SU-DHL-6 (cell line): ENCODE measurements at regions not wholly inside any gene's neighbourhood (a gene's known extent, or its start where the extent isn't known, plus 50 kb on each side); places are given as distances from the start of the nearest gene placed in this dataset.

ENCODE experiments used
- H2AFZ ChIP-seq: fragments of 200-600 bp; sonication (generic); 2 replicates; pipeline ENCODE4 v1.6.1; 2014; ENCODE audit warnings: low read depth, mild to moderate bottlenecking, moderate library complexity, mixed read lengths, antibody characterized with exemption, low read length; ENCODE audit not compliant: severe bottlenecking
- H3F3A ChIP-seq: fragments of 200-600 bp; shearing (Covaris generic); 2 replicates; pipeline ENCODE4 v1.6.0; 2016; ENCODE audit warnings: antibody characterized with exemption, mild to moderate bottlenecking; ENCODE audit not compliant: insufficient read depth
- H3K27ac ChIP-seq: fragments of 200-600 bp; sonication (generic); 2 replicates; pipeline ENCODE4 v1.5.1; 2016; ENCODE audit warnings: low read depth, mild to moderate bottlenecking, low read length, moderate library complexity, mixed read lengths
- H3K27me3 ChIP-seq: fragments of 200-600 bp; sonication (generic), shearing (Covaris generic); 2 replicates; pipeline ENCODE4 v1.6.0; 2014; ENCODE audit warnings: mild to moderate bottlenecking, low read length
- H3K36me3 ChIP-seq: fragments of 200-600 bp; sonication (generic); 2 replicates; pipeline ENCODE4 v1.6.1; 2014; ENCODE audit warnings: mild to moderate bottlenecking, low read length, mixed read lengths
- H3K4me2 ChIP-seq: fragments of 300-600, 200-600 bp; shearing (Covaris generic), sonication (generic); 2 replicates; pipeline ENCODE4 v1.6.0; 2014; ENCODE audit warnings: low read length, low read depth, mild to moderate bottlenecking; ENCODE audit not compliant: poor library complexity, severe bottlenecking
- H3K4me3 ChIP-seq: fragments of 200-600 bp; sonication (generic); 2 replicates; pipeline ENCODE4 v1.5.1; 2014; ENCODE audit warnings: antibody characterized with exemption, low read length, mild to moderate bottlenecking, mixed read lengths; ENCODE audit not compliant: insufficient read depth, poor library complexity, severe bottlenecking
- H3K79me2 ChIP-seq: fragments of 200-600 bp; sonication (generic); 2 replicates; pipeline ENCODE4 v1.6.1; 2014; ENCODE audit warnings: mild to moderate bottlenecking, low read length, moderate library complexity; ENCODE audit not compliant: insufficient read depth
- H3K9ac ChIP-seq: fragments of 200-600 bp; sonication (generic); 2 replicates; pipeline ENCODE4 v1.7.0; 2014; ENCODE audit warnings: mild to moderate bottlenecking, low read length
- H3K9me2 ChIP-seq: fragments of 200-600 bp; sonication (generic); replicated peaks from 2 replicates; pipeline ENCODE4 v1.6.1; 2014; ENCODE audit warnings: low read length; ENCODE audit not compliant: insufficient read depth
- H3K9me3 ChIP-seq: fragments of 200-600 bp; sonication (generic); 2 replicates; pipeline ENCODE4 v1.6.1; 2014; ENCODE audit warnings: low read length, mixed read lengths; ENCODE audit not compliant: insufficient read depth
- H4K20me1 ChIP-seq: fragments of 200-600 bp; sonication (generic); 2 replicates; pipeline ENCODE4 v1.6.1; 2014; ENCODE audit warnings: low read depth, mild to moderate bottlenecking, antibody characterized with exemption, low read length, moderate library complexity, mixed read lengths
- EZH2phosphoT487 ChIP-seq: fragments of 200-600 bp; sonication (generic), shearing (Covaris generic); conservative IDR thresholded peaks from 2 replicates; pipeline ENCODE4 v1.6.1; 2018; ENCODE audit warnings: mild to moderate bottlenecking, antibody characterized with exemption, low read length, moderate library complexity, mixed read lengths
- TF ChIP-seq, protein P1 (sequence below): fragments of 200-600 bp; sonication (generic); IDR thresholded peaks from one replicate; pipeline ENCODE4 v1.5.1; 2017; ENCODE audit warnings: antibody characterized with exemption, mild to moderate bottlenecking, low read length, moderate library complexity; ENCODE audit not compliant: insufficient read depth, poor library complexity, severe bottlenecking

DNA sequence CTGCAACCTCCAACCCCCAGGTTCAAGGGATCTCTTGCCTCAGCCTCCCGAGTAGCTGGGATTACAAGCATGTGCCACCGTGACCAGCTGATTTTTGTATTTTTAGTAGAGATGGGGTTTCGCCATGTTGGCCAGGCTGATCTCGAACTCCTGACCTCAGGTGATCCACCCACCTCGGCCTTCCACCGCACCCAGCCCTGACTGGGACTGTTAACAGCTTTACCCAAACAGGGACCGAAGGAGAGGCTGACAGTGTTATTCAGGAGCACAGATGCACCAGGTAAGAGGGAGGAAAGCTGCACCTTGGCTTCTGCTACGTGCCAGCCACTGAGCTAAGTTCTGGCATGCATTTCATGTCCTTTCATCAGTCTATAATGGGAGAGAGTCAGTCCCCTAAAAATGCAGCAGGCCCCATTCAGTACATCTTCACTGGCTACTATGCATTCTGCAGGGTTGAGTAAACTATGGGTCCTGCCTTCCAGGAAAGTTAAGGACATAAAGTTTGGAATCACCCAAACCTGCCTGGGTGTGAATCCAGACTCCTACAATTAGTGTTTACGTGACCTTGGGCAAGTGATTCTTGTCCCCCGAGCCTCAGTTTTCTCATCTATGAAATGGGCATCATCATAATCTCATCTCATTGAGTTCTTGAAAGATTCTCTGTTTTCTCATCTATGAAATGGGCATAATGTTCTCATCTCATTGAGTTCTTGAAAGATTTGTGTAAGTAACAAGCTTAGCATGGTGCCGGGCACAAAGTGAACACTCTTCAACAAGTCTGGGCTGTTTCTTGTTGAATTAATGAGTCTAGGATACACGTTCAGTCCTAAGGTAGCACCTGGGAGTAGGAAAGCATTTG is 82.2 kb downstream of the CPN2 start:
- no peaks in the 10 kb centered on the region for H3F3A ChIP-seq
- H2AFZ ChIP-seq = no peak overlapping the region
- no peak overlapping the region for H3K4me2 ChIP-seq
- no peak for TF ChIP-seq EZH2phosphoT487
- TF ChIP-seq, protein P1, sequence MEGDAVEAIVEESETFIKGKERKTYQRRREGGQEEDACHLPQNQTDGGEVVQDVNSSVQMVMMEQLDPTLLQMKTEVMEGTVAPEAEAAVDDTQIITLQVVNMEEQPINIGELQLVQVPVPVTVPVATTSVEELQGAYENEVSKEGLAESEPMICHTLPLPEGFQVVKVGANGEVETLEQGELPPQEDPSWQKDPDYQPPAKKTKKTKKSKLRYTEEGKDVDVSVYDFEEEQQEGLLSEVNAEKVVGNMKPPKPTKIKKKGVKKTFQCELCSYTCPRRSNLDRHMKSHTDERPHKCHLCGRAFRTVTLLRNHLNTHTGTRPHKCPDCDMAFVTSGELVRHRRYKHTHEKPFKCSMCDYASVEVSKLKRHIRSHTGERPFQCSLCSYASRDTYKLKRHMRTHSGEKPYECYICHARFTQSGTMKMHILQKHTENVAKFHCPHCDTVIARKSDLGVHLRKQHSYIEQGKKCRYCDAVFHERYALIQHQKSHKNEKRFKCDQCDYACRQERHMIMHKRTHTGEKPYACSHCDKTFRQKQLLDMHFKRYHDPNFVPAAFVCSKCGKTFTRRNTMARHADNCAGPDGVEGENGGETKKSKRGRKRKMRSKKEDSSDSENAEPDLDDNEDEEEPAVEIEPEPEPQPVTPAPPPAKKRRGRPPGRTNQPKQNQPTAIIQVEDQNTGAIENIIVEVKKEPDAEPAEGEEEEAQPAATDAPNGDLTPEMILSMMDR = no peak
- H3K27ac ChIP-seq = no peak overlapping the region
- H3K36me3 ChIP-seq = no peaks in the 10 kb centered on the region
- no peak overlapping the region for H3K9ac ChIP-seq
- H3K9me2 ChIP-seq = no peaks in the 10 kb centered on the region
- no peaks in the 10 kb centered on the region for H3K79me2 ChIP-seq
- H3K27me3 ChIP-seq = no peaks in the 10 kb centered on the region
- no peak overlapping the region for H3K4me3 ChIP-seq
- H4K20me1 ChIP-seq = no peaks in the 10 kb centered on the region
- no peaks in the 10 kb centered on the region for H3K9me3 ChIP-seq

DNA sequence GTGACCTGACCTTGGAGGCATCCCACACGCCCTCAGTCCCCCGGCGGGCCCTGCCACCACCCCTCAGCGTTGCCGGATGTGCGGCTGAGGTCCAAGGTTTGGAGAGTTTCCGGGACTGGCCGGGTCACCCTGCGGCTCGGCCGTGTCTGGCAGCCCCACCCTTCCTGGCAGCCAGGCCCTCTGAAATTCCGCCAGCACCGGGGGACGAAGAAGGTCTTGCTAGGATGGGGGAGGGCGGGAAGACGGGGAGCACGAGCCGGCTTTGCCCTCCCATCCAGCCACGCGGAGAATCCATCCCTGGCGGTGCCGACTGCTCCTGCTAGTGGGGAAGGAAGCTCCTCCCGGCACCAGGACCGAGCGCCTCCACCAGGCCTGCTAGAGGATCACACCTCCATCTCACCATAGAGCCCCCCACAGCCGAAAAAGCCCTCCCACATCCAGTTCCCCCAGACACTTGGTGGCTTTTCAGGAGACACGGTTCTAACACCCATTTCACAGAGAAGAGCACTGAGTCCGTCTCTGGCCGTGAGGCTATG is 81.5 kb downstream of the CPN2 start:
- H3F3A ChIP-seq = no peaks in the 10 kb centered on the region
- no peaks in the 10 kb centered on the region for H4K20me1 ChIP-seq
- no peak overlapping the region for H2AFZ ChIP-seq
- no peaks in the 10 kb centered on the region for H3K79me2 ChIP-seq
- no peak overlapping the region for H3K4me3 ChIP-seq
- H3K27me3 ChIP-seq = no peaks in the 10 kb centered on the region
- H3K27ac ChIP-seq = no peak overlapping the region
- H3K4me2 ChIP-seq = no peak overlapping the region
- H3K9me3 ChIP-seq = no peaks in the 10 kb centered on the region
- H3K36me3 ChIP-seq = no peaks in the 10 kb centered on the region
- no peaks in the 10 kb centered on the region for H3K9me2 ChIP-seq
- TF ChIP-seq, protein P1 = no peak
- no peak for TF ChIP-seq EZH2phosphoT487
- H3K9ac ChIP-seq = no peak overlapping the region

DNA sequence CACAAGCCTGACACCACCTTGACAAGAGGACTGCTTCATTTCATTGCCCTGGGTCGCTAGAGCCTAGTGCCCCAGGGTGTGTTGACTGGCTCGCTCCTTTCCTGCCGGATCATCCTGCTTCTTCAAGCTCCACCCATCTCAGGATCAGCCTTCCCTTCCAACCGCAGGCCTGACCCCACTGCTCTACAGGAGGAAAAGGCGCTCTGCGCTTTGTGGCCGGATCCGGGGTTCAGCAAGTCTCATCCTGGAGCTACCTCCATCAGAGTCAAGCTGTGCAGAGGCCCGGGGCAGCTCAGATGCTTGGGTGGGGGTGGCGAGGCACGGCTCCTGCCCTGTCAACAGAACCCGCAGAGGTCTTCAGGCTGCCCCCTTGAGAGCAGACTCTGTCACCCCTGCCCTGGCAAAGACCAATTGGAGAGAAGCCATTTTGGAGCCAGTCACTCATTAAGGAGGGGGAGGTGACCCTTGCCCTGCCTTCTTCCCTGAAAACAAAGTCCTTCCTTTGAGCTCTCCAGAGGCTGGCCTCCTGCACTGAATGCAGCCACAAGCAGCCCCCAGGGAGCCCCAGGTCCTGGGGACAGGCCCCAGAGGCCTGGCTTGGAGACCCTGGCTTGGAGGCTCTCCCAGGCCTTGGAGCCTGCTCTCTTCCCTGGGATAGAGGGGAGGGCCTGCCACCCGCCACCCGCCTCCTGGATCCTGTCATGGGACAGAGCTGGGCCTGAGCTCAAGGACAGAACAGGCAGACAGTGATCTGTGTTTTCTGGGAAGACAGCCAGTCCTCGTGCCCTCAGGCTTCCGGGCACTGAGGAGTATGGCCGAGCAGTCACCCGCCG is 80.3 kb downstream of the CPN2 start:
- Histone ChIP-seq H3K9ac (no peak overlapping the region), H3K4me3 (no peak overlapping the region), H3K4me2 (no peak overlapping the region), H4K20me1 (no peaks in the 10 kb centered on the region), H3F3A (no peaks in the 10 kb centered on the region), H3K79me2 (no peaks in the 10 kb centered on the region), H3K27me3 (no peaks in the 10 kb centered on the region), H2AFZ (no peak overlapping the region), H3K36me3 (no peaks in the 10 kb centered on the region), H3K9me3 (no peaks in the 10 kb centered on the region), H3K9me2 (no peaks in the 10 kb centered on the region), H3K27ac (no peak overlapping the region)
- TF ChIP-seq, protein P1 = no peak
- no peak for TF ChIP-seq EZH2phosphoT487
